ENCODE measurements at regions not wholly inside any gene's neighbourhood (a gene's known extent, or its start where the extent isn't known, plus 50 kb on each side); places are given as distances from the start of the nearest gene placed in this dataset.

- TF ChIP-seq CTCF (IDR thresholded peaks at IDR 0.05; ENCODE audit: insufficient read depth, low read depth, low read length), result no peak
- no peak for TF ChIP-seq EZH2 (IDR thresholded peaks at IDR 0.05; ENCODE audit: insufficient read depth, low read length)
These were observed 319.0 kb upstream of the PCDH20 start for GRCh38 chr13:61734683-61735082.

Measured in astrocyte (in vitro differentiated cells and primary cell).